HCT116 (cell line): ENCODE measurements at regions not wholly inside any gene's neighbourhood (a gene's known extent, or its start where the extent isn't known, plus 50 kb on each side); places are given as distances from the start of the nearest gene placed in this dataset.

Experiments
- ATAC-seq: fragments of 200-7000 bp; cut with Tn5 transposase; 2 replicates; pipeline ENCODE4 v1.9.1; 2020; ENCODE audit warnings: mild to moderate bottlenecking, moderate library complexity
- BruUV-seq: library from RNA; stranded (reverse); fragments of 400-500 nt; replicated peaks from 2 replicates; lab custom pipeline; 2021; lab: Mats Ljungman, UMichigan
- CTCF ChIA-PET: fragments of 300-600 bp; sonication (Branson Sonifier 250); formaldehyde crosslinking; loops from one replicate; lab custom pipeline; 2021; ENCODE audit warnings: antibody characterized with exemption; lab: Charles Lee
- POLR2A ChIA-PET: fragments of 300-600, 350-600 bp; sonication (Branson Sonifier 250); formaldehyde crosslinking; loops from one replicate; lab custom pipeline; 2021; ENCODE audit warnings: antibody characterized with exemption; lab: Charles Lee
- RAD21 ChIA-PET, 2 experiments: fragments of 300-600 bp; sonication (Branson Sonifier 250); formaldehyde crosslinking; loops; one replicate each; lab custom pipeline; 2023; ENCODE audit warnings: low total read pairs in 2 of 2; ENCODE audit not compliant: uncharacterized antibody in 2 of 2, unreplicated experiment in 2 of 2, low non-redundant PET in 1 of 2; lab: Charles Lee
- DNase-seq: peaks from one replicate; pipeline ENCODE4 v3.0.0-alpha.2; 2010; ENCODE audit warnings: low read depth, low spot score
- H2AFZ ChIP-seq: fragments of 200-600 bp; shearing (Covaris generic), sonication (generic); 2 replicates; pipeline ENCODE4 v1.6.1; 2017; ENCODE audit warnings: low read depth, mixed run types, mixed read lengths, antibody characterized with exemption, low read length; ENCODE audit not compliant: poor library complexity, severe bottlenecking
- H3K27ac ChIP-seq: 2 replicates; pipeline ENCODE4 v1.5.1; 2012; ENCODE audit warnings: low read depth, low read length
- H3K27me3 ChIP-seq: fragments of 200-600 bp; sonication (generic); 2 replicates; pipeline ENCODE4 v1.6.1; 2016; ENCODE audit warnings: mixed run types, low read length, mixed read lengths; ENCODE audit not compliant: insufficient read depth
- H3K36me3 ChIP-seq, 2 experiments: fragments of 200-500 bp in 1 of 2; fragments of 200-600 bp in 1 of 2; sonication (Bioruptor generic) in 1 of 2; sonication (generic) in 1 of 2; 2 replicates each; pipeline versions ENCODE4 v1.5.1 to v1.6.1; 2014 to 2016; ENCODE audit warnings: low read length in 2 of 2, inconsistent platforms in 1 of 2, mixed read lengths in 1 of 2, mixed run types in 1 of 2; ENCODE audit not compliant: insufficient read depth in 2 of 2, control insufficient read depth in 1 of 2
- H3K4me1 ChIP-seq, 2 experiments: fragments of 200-600 bp in 1 of 2; sonication (generic) in 1 of 2; 2 replicates each; pipeline versions ENCODE4 v1.5.1 to v1.6.1; 2012 to 2017; ENCODE audit warnings: low read length in 2 of 2, inconsistent platforms in 1 of 2, mild to moderate bottlenecking in 1 of 2, mixed read lengths in 1 of 2, mixed run types in 1 of 2, moderate library complexity in 1 of 2; ENCODE audit not compliant: insufficient read depth in 2 of 2, control insufficient read depth in 1 of 2
- H3K4me2 ChIP-seq: fragments of 200-600 bp; sonication (generic); 2 replicates; pipeline ENCODE4 v1.6.1; 2017; ENCODE audit warnings: mixed run types, low read length, mixed read lengths
- H3K4me3 ChIP-seq, 2 experiments: fragments of 200-600 bp in 1 of 2; sonication (generic) in 1 of 2; replicated peaks in 1 of 2; 2 replicates each; pipeline ENCODE4 v1.5.1; 2011 to 2016; ENCODE audit warnings: low read length in 2 of 2, control low read depth in 1 of 2, low read depth in 1 of 2, mild to moderate bottlenecking in 1 of 2, mixed read lengths in 1 of 2, mixed run types in 1 of 2
- H3K79me2 ChIP-seq: fragments of 200-600 bp; sonication (generic); 2 replicates; pipeline ENCODE4 v1.6.1; 2017; ENCODE audit warnings: mild to moderate bottlenecking, mixed run types, low read length, moderate library complexity, mixed read lengths; ENCODE audit not compliant: insufficient read depth
- H3K9ac ChIP-seq: fragments of 200-600 bp; sonication (generic); 2 replicates; pipeline ENCODE4 v1.6.1; 2016; ENCODE audit warnings: low read length, mixed read lengths
- H3K9me2 ChIP-seq: fragments of 200-600 bp; sonication (generic), shearing (Covaris generic); 2 replicates; pipeline ENCODE4 v1.6.1; 2017; ENCODE audit warnings: mixed run types, mild to moderate bottlenecking, moderate library complexity; ENCODE audit not compliant: insufficient read depth
- H3K9me3 ChIP-seq, 2 experiments: fragments of 200-500 bp in 1 of 2; fragments of 200-600 bp in 1 of 2; sonication (Bioruptor generic) in 1 of 2; sonication (generic) in 1 of 2; 2 replicates each; pipeline ENCODE4 v1.6.1; 2014 to 2017; ENCODE audit warnings: low read length in 2 of 2, mixed read lengths in 2 of 2, inconsistent platforms in 1 of 2, low read depth in 1 of 2, mild to moderate bottlenecking in 1 of 2, mixed run types in 1 of 2, moderate library complexity in 1 of 2; ENCODE audit not compliant: control insufficient read depth in 1 of 2, insufficient read depth in 1 of 2
- H4K20me1 ChIP-seq: fragments of 200-600 bp; sonication (generic), shearing (Covaris generic); 2 replicates; pipeline ENCODE4 v1.6.1; 2017; ENCODE audit warnings: mixed run types, mild to moderate bottlenecking, moderate library complexity; ENCODE audit not compliant: insufficient read depth
- EGR1 ChIP-seq: IDR thresholded peaks from 2 replicates; pipeline ENCODE4 v1.6.1; 2012; ENCODE audit warnings: low read depth
- ELF1 ChIP-seq: IDR thresholded peaks from 2 replicates; pipeline ENCODE4 v1.6.1; 2012; ENCODE audit warnings: low read depth, borderline replicate concordance
- EZH2 ChIP-seq: fragments of 200-600 bp; sonication (generic); IDR thresholded peaks from 2 replicates; pipeline ENCODE4 v1.6.1; 2017; ENCODE audit warnings: antibody characterized with exemption, mixed run types
- EZH2phosphoT487 ChIP-seq: fragments of 200-600 bp; IDR thresholded peaks from 2 replicates; pipeline ENCODE4 v1.6.1; 2018; ENCODE audit warnings: antibody characterized with exemption, borderline replicate concordance
- FOSL1 ChIP-seq: IDR thresholded peaks from 2 replicates; pipeline ENCODE4 v1.6.1; 2012; ENCODE audit warnings: low read depth
- JUND ChIP-seq: IDR thresholded peaks from 2 replicates; pipeline ENCODE4 v1.6.1; 2012
- POLR2A ChIP-seq: IDR thresholded peaks from 2 replicates; pipeline ENCODE4 v1.7.0; 2011; ENCODE audit warnings: borderline replicate concordance; ENCODE audit not compliant: insufficient read depth, insufficient read length; ENCODE audit errors: extremely low read depth
- POLR2AphosphoS5 ChIP-seq: IDR thresholded peaks from 2 replicates; pipeline ENCODE4 v1.6.1; 2011; ENCODE audit warnings: mild to moderate bottlenecking, low read depth, low read length, moderate library complexity
- SIN3A ChIP-seq: IDR thresholded peaks from 2 replicates; pipeline ENCODE4 v1.6.1; 2012; ENCODE audit warnings: low read depth
- SP1 ChIP-seq: IDR thresholded peaks from 2 replicates; pipeline ENCODE4 v1.6.1; 2012; ENCODE audit warnings: low read depth
- TCF7L2 ChIP-seq: IDR thresholded peaks from 2 replicates; pipeline ENCODE4 v1.7.0; 2011; ENCODE audit warnings: borderline replicate concordance, inconsistent platforms; ENCODE audit not compliant: insufficient read depth, insufficient read length; ENCODE audit errors: extremely low read depth
- YY1 ChIP-seq: IDR thresholded peaks from 2 replicates; pipeline ENCODE4 v1.6.1; 2011; ENCODE audit warnings: low read length, low read depth, moderate library complexity, mild to moderate bottlenecking; ENCODE audit not compliant: insufficient replicate concordance; ENCODE audit errors: extremely low read depth
- ZNF274 ChIP-seq: fragments of 200-500 bp; sonication (Bioruptor generic); IDR thresholded peaks from 2 replicates; pipeline ENCODE4 v1.6.1; 2014; ENCODE audit warnings: mild to moderate bottlenecking, low read depth, low read length, inconsistent platforms
- intact Hi-C: fragments of 100-400 bp; cut with micrococcal nuclease; formaldehyde crosslinking; loops from 2 replicates; pipeline ENCODE4 v1.10.0; 2022
- TF ChIP-seq, protein P1 (sequence below): IDR thresholded peaks from 2 replicates; pipeline ENCODE4 v1.6.1; 2012; ENCODE audit warnings: low read depth
- TF ChIP-seq, protein P2 (sequence below): IDR thresholded peaks from 2 replicates; pipeline ENCODE4 v1.6.1; 2011; ENCODE audit warnings: mild to moderate bottlenecking, low read length, moderate library complexity; ENCODE audit not compliant: insufficient replicate concordance; ENCODE audit errors: extremely low read depth
- TF ChIP-seq, protein P3 (sequence below): IDR thresholded peaks from 2 replicates; pipeline ENCODE4 v1.6.1; 2012
- TF ChIP-seq, protein P4 (sequence below): IDR thresholded peaks from 2 replicates; pipeline ENCODE4 v1.6.1; 2012

DNA sequence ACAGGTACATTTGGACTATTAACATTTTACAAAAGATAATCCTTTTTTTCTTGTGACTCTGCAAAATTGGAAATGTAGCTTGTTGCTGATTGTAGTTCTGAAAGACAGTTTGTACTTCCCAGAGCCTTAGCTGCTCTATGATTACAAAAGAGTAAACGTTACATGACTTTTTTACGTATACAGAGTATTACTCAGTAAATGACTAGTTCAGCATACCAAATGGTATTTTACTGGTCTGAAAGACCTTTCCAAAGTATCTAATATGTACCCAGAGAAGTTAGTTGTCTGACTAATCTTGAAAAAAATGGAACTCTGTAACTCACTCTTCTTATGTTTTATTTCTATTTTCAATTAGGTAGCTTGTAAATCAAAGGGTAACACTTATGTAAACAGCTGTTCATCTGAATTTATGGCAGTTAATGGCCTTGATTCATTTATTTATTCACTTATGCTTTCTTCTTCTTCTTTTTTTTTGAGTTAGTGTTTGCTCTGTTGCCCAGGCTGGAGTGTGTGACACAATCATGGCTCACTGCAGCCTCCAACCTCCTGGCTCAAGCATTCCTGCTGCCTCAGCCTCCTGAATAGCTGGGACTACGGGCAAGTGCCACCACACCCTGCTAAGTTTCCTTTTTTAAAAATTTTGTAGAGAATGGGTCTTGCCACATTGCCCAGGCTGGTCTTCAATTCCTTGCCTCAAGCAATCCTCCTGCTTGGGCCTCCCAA lies 151.7 kb downstream of the C3orf38 start:
- no peaks in the 10 kb centered on the region for H3K27me3 ChIP-seq
- DNase-seq, result no peak
- TF ChIP-seq ELF1 (no peak), FOSL1 (no peak), POLR2AphosphoS5 (no peak), EZH2phosphoT487 (no peak), TCF7L2 (no peak), YY1 (no peak), EGR1 (no peak), ZNF274 (no peak), SIN3A (no peak), EZH2 (no peak), JUND (no peak), SP1 (no peak), POLR2A (no peak)
- TF ChIP-seq, protein P1, sequence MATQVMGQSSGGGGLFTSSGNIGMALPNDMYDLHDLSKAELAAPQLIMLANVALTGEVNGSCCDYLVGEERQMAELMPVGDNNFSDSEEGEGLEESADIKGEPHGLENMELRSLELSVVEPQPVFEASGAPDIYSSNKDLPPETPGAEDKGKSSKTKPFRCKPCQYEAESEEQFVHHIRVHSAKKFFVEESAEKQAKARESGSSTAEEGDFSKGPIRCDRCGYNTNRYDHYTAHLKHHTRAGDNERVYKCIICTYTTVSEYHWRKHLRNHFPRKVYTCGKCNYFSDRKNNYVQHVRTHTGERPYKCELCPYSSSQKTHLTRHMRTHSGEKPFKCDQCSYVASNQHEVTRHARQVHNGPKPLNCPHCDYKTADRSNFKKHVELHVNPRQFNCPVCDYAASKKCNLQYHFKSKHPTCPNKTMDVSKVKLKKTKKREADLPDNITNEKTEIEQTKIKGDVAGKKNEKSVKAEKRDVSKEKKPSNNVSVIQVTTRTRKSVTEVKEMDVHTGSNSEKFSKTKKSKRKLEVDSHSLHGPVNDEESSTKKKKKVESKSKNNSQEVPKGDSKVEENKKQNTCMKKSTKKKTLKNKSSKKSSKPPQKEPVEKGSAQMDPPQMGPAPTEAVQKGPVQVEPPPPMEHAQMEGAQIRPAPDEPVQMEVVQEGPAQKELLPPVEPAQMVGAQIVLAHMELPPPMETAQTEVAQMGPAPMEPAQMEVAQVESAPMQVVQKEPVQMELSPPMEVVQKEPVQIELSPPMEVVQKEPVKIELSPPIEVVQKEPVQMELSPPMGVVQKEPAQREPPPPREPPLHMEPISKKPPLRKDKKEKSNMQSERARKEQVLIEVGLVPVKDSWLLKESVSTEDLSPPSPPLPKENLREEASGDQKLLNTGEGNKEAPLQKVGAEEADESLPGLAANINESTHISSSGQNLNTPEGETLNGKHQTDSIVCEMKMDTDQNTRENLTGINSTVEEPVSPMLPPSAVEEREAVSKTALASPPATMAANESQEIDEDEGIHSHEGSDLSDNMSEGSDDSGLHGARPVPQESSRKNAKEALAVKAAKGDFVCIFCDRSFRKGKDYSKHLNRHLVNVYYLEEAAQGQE, result no peak
- TF ChIP-seq, protein P2, sequence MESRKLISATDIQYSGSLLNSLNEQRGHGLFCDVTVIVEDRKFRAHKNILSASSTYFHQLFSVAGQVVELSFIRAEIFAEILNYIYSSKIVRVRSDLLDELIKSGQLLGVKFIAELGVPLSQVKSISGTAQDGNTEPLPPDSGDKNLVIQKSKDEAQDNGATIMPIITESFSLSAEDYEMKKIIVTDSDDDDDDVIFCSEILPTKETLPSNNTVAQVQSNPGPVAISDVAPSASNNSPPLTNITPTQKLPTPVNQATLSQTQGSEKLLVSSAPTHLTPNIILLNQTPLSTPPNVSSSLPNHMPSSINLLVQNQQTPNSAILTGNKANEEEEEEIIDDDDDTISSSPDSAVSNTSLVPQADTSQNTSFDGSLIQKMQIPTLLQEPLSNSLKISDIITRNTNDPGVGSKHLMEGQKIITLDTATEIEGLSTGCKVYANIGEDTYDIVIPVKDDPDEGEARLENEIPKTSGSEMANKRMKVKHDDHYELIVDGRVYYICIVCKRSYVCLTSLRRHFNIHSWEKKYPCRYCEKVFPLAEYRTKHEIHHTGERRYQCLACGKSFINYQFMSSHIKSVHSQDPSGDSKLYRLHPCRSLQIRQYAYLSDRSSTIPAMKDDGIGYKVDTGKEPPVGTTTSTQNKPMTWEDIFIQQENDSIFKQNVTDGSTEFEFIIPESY, result no peak
- TF ChIP-seq, protein P3, sequence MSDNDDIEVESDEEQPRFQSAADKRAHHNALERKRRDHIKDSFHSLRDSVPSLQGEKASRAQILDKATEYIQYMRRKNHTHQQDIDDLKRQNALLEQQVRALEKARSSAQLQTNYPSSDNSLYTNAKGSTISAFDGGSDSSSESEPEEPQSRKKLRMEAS, result no peak
- TF ChIP-seq, protein P4, sequence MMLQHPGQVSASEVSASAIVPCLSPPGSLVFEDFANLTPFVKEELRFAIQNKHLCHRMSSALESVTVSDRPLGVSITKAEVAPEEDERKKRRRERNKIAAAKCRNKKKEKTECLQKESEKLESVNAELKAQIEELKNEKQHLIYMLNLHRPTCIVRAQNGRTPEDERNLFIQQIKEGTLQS, result no peak
- ChIA-PET RAD21 (no interaction called here), CTCF (no interaction called here), POLR2A (no interaction called here)
- no peaks in the 10 kb centered on the region for H4K20me1 ChIP-seq
- no peaks in the 10 kb centered on the region for H3K9me2 ChIP-seq
- no peak overlapping the region for H2AFZ ChIP-seq
- no peak overlapping the region for H3K4me2 ChIP-seq
- no peak overlapping the region for H3K27ac ChIP-seq
- H3K4me3 ChIP-seq, result no peak overlapping the region
- intact Hi-C loops, result no loop called here
- H3K4me1 ChIP-seq, result no peaks in the 10 kb centered on the region
- H3K36me3 ChIP-seq, result no peaks in the 10 kb centered on the region
- no peaks in the 10 kb centered on the region for H3K79me2 ChIP-seq
- no peak for ATAC-seq
- no TSS peak for BruUV-seq
- no peak overlapping the region for H3K9ac ChIP-seq
- no peaks in the 10 kb centered on the region for H3K9me3 ChIP-seq
